A549 (cell line): ENCODE measurements at regions not wholly inside any gene's neighbourhood (a gene's known extent, or its start where the extent isn't known, plus 50 kb on each side); places are given as distances from the start of the nearest gene placed in this dataset.

ENCODE experiments used
- ATAC-seq, 2 experiments: fragments of 200-7000 bp in 1 of 2; fragments of >200 bp in 1 of 2; cut with Nextera tagmentation in 1 of 2; cut with Tn5 transposase in 1 of 2; 3 replicates each; pipeline versions ENCODE4 v1.8.0 to v1.9.1; 2018 to 2020; ENCODE audit warnings: mild to moderate bottlenecking in 1 of 2, moderate library complexity in 1 of 2
- CTCF ChIA-PET: fragments of 300-600 bp; sonication (Branson Sonifier 250); formaldehyde crosslinking; extraction: SDS; loops from one replicate; lab custom pipeline; 2021; ENCODE audit warnings: antibody characterized with exemption, inconsistent platforms; lab: Yijun Ruan, JAX
- POLR2A ChIA-PET: fragments of 350-600 bp; formaldehyde crosslinking; extraction: SDS; loops from one replicate; lab custom pipeline; 2021; ENCODE audit warnings: antibody characterized with exemption, inconsistent platforms; lab: Yijun Ruan, JAX
- DNase-seq, 2 experiments: peaks; one replicate each; pipeline versions ENCODE4 v3.0.0 to v3.0.0-alpha.2; 2011 to 2016; ENCODE audit warnings: low read depth in 1 of 2, low spot score in 1 of 2
- FAIRE-seq: peaks from 2 replicates; lab custom pipeline; 2011; peaks lifted over from hg19 to GRCh38; lab: Jason Lieb, UNC
- H3K27ac ChIP-seq, 2 experiments: fragments of >200 bp; sonication (Bioruptor Twin); formaldehyde crosslinking; 3 replicates each; pipeline ENCODE4 v1.5.1; 2016 to 2017
- H3K4me1 ChIP-seq: fragments of >200 bp; sonication (Bioruptor Twin); formaldehyde crosslinking; 3 replicates; pipeline ENCODE4 v1.6.1; 2016
- H3K4me2 ChIP-seq: fragments of >200 bp; sonication (Bioruptor Twin); formaldehyde crosslinking; 3 replicates; pipeline ENCODE4 v1.6.1; 2016
- H3K4me3 ChIP-seq: fragments of >200 bp; sonication (Bioruptor Twin); formaldehyde crosslinking; 3 replicates; pipeline ENCODE4 v1.5.1; 2016
- H3K9me3 ChIP-seq: fragments of >200 bp; sonication (Bioruptor Twin); formaldehyde crosslinking; 3 replicates; pipeline ENCODE4 v1.6.1; 2016
- CHD2 ChIP-seq: fragments of 150-350 bp; IDR thresholded peaks from 2 replicates; pipeline ENCODE4 v1.6.1; 2014; ENCODE audit warnings: low read length; ENCODE audit not compliant: partially characterized antibody
- EHMT2 ChIP-seq: fragments of 200-600 bp; sonication (generic); IDR thresholded peaks from 2 replicates; pipeline ENCODE4 v1.6.1; 2016; ENCODE audit warnings: antibody characterized with exemption, low read depth, mild to moderate bottlenecking, moderate library complexity
- ELK1 ChIP-seq: fragments of 150-350 bp; IDR thresholded peaks from 2 replicates; pipeline ENCODE4 v1.6.1; 2014; ENCODE audit warnings: low read depth, mild to moderate bottlenecking, low read length
- HMGXB4 ChIP-seq: fragments of 250-450 bp; sonication (Bioruptor Pico); IDR thresholded peaks from 2 replicates; pipeline ENCODE4 v1.5.0; 2021; ENCODE audit warnings: mild to moderate bottlenecking, moderate library complexity, borderline replicate concordance
- HOXA7 ChIP-seq: fragments of 250-450 bp; sonication (Bioruptor Pico); IDR thresholded peaks from 2 replicates; pipeline ENCODE4 v1.5.0; 2020; ENCODE audit warnings: mild to moderate bottlenecking, moderate library complexity
- MYC ChIP-seq: IDR thresholded peaks from 2 replicates; pipeline ENCODE4 v1.6.1; 2012; ENCODE audit warnings: mild to moderate bottlenecking, inconsistent platforms, low read length, improper control_type of control experiment, borderline replicate concordance
- POLR2AphosphoS2 ChIP-seq: conservative IDR thresholded peaks from 2 replicates; pipeline ENCODE4 v1.6.1; 2012; ENCODE audit warnings: low read length, improper control_type of control experiment, inconsistent platforms
- REST ChIP-seq: fragments of 200-600 bp; sonication (generic); IDR thresholded peaks from 2 replicates; pipeline ENCODE4 v1.6.1; 2016; ENCODE audit warnings: antibody characterized with exemption, mild to moderate bottlenecking, moderate library complexity
- TFCP2L1 ChIP-seq: fragments of 250-450 bp; sonication (Bioruptor Pico); IDR thresholded peaks from 2 replicates; pipeline ENCODE4 v1.5.0; 2021; ENCODE audit warnings: mild to moderate bottlenecking
- USF2 ChIP-seq: fragments of 450-650 bp; IDR thresholded peaks from 2 replicates; pipeline ENCODE4 v1.6.1; 2014; ENCODE audit warnings: antibody characterized with exemption
- WGBS: methylation state at CpG from one replicate; pipeline ENCODE4 v1.1.6; 2017; ENCODE audit errors: missing lambda C conversion rate; 5-methylcytosine and 5-hydroxymethylcytosine counted together

DNA sequence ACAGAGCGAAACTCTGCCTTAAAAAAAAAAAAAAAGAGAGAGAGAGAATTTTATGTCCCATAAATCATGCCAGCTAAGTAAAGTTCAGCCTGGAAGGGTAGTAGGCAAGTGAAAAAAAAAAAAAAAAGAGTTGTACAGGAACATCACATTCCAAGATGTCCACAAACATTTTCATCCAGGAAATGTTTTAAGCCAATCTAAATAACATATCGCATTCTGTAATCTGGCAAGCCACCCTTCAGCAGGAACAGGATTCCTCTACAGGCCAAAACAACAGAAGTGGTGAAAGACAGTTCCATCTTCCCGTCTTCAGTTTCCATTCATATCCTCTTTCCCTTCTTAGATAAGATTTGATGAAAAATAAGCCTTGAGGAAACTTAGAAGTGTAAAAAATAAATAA is 1108.1 kb upstream of the DDX18 start (continued):
- TF ChIP-seq HMGXB4 (CRISPR knock-in tag) (no peak), USF2 (no peak)

- H3K4me3 ChIP-seq: no peak overlapping the region
- no peak for ATAC-seq
- 35% methylated on average over 1 of the region's 1 CpG for WGBS
- H3K27ac ChIP-seq: no peak overlapping the region
- H3K4me1 ChIP-seq: no peaks in the 10 kb centered on the region
- TF ChIP-seq MYC (no peak), EHMT2 (no peak), HOXA7 (CRISPR knock-in tag) (no peak), POLR2AphosphoS2 (no peak), REST (no peak)
- DNase-seq: no peak
- no peak overlapping the region for H3K4me2 ChIP-seq
- CTCF ChIA-PET: no interaction called here
- POLR2A ChIA-PET: no interaction called here
- no peaks in the 10 kb centered on the region; the same call in 2 of the 3 replicates for H3K9me3 ChIP-seq
- no peak for FAIRE-seq
Measured at GRCh38 chr2:116716038-116716437, 1098.5 kb upstream of the DDX18 start.

DNA sequence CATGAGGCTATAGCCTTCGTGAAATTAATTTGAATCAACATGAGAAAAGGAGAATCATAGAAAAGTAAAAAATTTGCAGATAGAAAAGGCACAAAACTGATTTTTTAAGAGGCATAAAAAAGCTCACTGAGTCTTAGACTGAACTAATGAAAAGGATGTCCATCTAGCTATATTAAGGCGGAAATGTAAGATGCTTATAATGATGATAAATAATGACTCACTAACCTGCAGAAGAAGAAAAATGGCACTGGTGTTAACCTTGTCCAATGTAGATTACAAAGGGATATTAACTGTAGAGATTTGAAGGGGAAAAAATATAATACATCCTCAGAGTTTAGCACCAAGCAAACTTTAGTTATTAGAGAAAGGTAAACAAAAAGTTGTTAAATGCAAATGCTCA is 1098.0 kb upstream of the DDX18 start:
- FAIRE-seq (no peak), ATAC-seq (no peak)
- H3K9me3 ChIP-seq: no peaks in the 10 kb centered on the region; the same call in 2 of the 3 replicates
- TF ChIP-seq HMGXB4 (CRISPR knock-in tag): no peak
- TF ChIP-seq CHD2: no peak
- TF ChIP-seq ELK1: no peak
- no peak for TF ChIP-seq TFCP2L1 (CRISPR knock-in tag)
- TF ChIP-seq, all 56 proteins: peak for 0
- 3% methylated on average over 2 of the region's 2 CpGs for WGBS
- H3K4me1 ChIP-seq: no peaks in the 10 kb centered on the region
- H3K4me3 ChIP-seq: no peak overlapping the region
- H3K4me2 ChIP-seq: no peak overlapping the region
- no peak for DNase-seq
- CTCF ChIA-PET: no interaction called here
- POLR2A ChIA-PET: no interaction called here
- H3K27ac ChIP-seq: no peak overlapping the region
